ENCODE measurements at regions not wholly inside any gene's neighbourhood (a gene's known extent, or its start where the extent isn't known, plus 50 kb on each side); places are given as distances from the start of the nearest gene placed in this dataset.
"Not testable (repeated sequence)": the region's sequence is repeated elsewhere in the genome, so short reads cannot be mapped to it uniquely, and the experiment has no call there.

GRCh38 chr4:121616449-121616848, 80.3 kb downstream of the ANXA5 start:
- not testable (repeated sequence) for H3K4me3 ChIP-seq (ENCODE audit: low read depth, low read length); DNase-seq (ENCODE audit: low read depth)

GRCh38 chr4:121614101-121614500, 82.7 kb downstream of the ANXA5 start:
- no peak for TF ChIP-seq CTCF (IDR thresholded peaks at IDR 0.05; ENCODE audit: control insufficient read depth, extremely low read depth, insufficient read depth)
- DNase-seq (ENCODE audit: low read depth), result no peak
- H3K4me3 ChIP-seq (ENCODE audit: low read depth, low read length), result no peak overlapping the region

GRCh38 chr4:121599049-121599448, 97.7 kb downstream of the ANXA5 start:
- H3K4me3 ChIP-seq (ENCODE audit: low read depth, low read length), result no peak overlapping the region
- peak; percentile 72 for DNase-seq (ENCODE audit: low read depth)
- TF ChIP-seq CTCF (IDR thresholded peaks at IDR 0.05; ENCODE audit: control insufficient read depth, extremely low read depth, insufficient read depth), result no peak

- TF ChIP-seq CTCF (IDR thresholded peaks at IDR 0.05; ENCODE audit: control insufficient read depth, extremely low read depth, insufficient read depth), result no peak
Measured at GRCh38 chr4:121597346-121597934, 99.3 kb downstream of the ANXA5 start.

GRCh38 chr4:121594796-121595526, 101.8 kb downstream of the ANXA5 start:
- no peak overlapping the region for H3K4me3 ChIP-seq (ENCODE audit: low read depth, low read length)
- no peak for TF ChIP-seq CTCF (IDR thresholded peaks at IDR 0.05; ENCODE audit: control insufficient read depth, extremely low read depth, insufficient read depth)
- peak; percentile 37 for DNase-seq (ENCODE audit: low read depth)

More at GRCh38 chr4:121597346-121597934, 99.3 kb downstream of the ANXA5 start:
- DNase-seq (ENCODE audit: low read depth), result no peak
- no peak overlapping the region for H3K4me3 ChIP-seq (ENCODE audit: low read depth, low read length)

- no peak overlapping the region for H3K4me3 ChIP-seq (ENCODE audit: low read depth, low read length)
- DNase-seq (ENCODE audit: low read depth), result no peak
Measured at GRCh38 chr4:121593760-121594159, 103.0 kb downstream of the ANXA5 start.

GRCh38 chr4:121592257-121592656, 104.5 kb downstream of the ANXA5 start:
- H3K4me3 ChIP-seq (ENCODE audit: low read depth, low read length); DNase-seq (ENCODE audit: low read depth): not testable (repeated sequence)

More at GRCh38 chr4:121593760-121594159, 103.0 kb downstream of the ANXA5 start:
- TF ChIP-seq CTCF (IDR thresholded peaks at IDR 0.05; ENCODE audit: control insufficient read depth, extremely low read depth, insufficient read depth), result no peak

- no peak for DNase-seq (ENCODE audit: low read depth)
- no peak overlapping the region for H3K4me3 ChIP-seq (ENCODE audit: low read depth, low read length)
- TF ChIP-seq CTCF (IDR thresholded peaks at IDR 0.05; ENCODE audit: control insufficient read depth, extremely low read depth, insufficient read depth), result no peak
Measured at GRCh38 chr4:121584836-121585235, 111.9 kb downstream of the ANXA5 start.
